ENCODE measurements at regions not wholly inside any gene's neighbourhood (a gene's known extent, or its start where the extent isn't known, plus 50 kb on each side); places are given as distances from the start of the nearest gene placed in this dataset.
"Not testable (repeated sequence)": the region's sequence is repeated elsewhere in the genome, so short reads cannot be mapped to it uniquely, and the experiment has no call there.

DNA sequence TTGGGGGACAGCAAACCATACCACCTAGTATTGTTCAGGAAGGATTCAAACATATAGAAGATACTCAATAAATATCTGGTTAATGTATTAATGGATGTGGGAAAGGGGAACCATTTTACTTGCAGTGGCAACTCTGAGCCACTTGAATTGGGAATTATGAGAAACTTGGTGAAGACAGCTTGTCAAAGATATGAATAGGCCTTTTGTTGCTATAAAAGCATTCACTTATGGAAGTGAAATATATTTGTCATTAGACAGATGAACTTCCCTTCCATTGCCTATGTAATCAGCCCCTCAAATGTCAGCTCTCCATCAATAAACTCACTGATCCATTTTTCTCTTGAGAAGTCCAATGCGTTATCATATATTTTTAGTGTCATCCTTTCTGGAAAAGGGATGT, 56.1 kb downstream of the GPR85 start:
- DNase-seq (ENCODE audit: low read depth): no peak

DNA sequence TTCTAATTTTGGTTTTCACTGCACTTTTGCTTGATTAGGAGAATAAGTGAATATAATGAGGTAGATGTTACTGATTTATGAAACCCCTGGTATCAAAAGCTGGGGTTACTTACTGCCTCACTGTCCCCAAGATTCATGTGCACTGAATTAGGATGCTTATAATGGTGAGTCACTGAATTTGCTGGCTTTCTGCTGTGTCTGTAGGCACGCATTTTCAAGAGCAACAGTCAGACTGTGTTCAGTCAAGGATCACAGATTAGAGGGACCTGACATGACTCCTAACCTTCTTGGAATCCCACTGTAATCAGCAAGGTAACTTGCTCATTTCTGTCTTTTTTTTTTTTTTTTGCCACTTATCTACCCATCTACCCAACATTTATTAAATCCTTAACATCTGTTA, 59.7 kb downstream of the GPR85 start:
- peak; percentile 3 for DNase-seq (ENCODE audit: low read depth)

DNA sequence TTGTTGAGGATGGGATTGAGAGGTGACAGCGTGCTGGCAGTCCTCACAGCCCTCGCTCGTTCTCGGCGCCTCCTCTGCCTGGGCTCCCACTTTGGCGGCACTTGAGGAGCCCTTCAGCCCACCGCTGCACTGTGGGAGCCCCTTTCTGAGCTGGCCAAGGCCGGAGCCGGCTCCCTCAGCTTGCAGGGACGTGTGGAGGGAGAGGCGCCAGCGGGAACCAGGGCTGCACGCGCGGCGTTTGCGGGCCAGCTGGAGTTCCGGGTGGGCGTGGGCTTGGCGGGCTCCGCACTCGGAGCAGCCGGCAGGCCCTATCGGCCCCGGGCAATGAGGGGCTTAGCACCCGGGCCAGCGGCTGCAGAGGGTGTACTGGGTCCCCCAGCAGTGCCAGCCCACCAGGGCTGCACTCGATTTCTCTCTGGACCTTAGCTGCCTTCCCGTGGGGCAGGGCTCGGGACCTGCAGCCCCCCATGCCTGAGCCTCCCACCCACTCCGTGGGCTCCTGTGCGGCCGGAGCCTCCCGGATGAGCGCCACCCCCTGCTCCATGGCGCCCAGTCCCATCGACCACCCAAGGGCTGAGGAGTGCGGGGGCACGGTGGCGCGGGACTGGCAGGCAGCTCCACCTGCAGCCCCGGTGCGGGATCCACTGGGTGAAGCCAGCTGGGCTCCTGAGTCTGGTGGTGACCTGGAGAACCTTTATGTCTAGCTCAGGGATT, 69.3 kb downstream of the GPR85 start:
- DNase-seq (ENCODE audit: low read depth): not testable (repeated sequence)

DNA sequence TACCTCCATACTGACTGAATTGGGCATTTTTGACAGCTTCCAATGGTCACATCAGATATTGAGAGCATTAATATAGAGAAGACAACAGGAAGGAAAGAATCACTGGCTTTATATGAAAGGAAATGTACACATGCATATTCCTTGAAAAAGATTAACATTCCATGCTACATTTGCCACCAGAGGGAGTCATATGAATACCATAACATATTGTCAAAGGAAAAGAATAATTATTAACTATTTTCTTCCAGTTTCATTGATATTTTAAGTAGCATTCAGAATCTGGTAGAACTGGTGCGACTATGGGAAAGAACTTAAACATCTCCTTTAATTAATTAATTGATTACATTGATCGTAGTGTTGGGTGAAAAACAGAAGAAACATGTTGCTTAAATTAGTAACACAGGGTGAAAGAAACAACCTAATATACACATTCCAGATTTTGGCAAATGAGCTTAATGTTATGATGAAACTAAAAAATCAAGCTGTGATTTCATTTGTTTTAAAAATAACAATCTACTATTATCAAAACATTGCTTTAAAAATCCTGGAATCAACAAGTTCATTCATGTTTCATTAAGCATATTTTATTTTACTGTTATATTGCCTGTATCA, 71.5 kb downstream of the GPR85 start:
- peak; percentile 45 for DNase-seq (ENCODE audit: low read depth)

DNA sequence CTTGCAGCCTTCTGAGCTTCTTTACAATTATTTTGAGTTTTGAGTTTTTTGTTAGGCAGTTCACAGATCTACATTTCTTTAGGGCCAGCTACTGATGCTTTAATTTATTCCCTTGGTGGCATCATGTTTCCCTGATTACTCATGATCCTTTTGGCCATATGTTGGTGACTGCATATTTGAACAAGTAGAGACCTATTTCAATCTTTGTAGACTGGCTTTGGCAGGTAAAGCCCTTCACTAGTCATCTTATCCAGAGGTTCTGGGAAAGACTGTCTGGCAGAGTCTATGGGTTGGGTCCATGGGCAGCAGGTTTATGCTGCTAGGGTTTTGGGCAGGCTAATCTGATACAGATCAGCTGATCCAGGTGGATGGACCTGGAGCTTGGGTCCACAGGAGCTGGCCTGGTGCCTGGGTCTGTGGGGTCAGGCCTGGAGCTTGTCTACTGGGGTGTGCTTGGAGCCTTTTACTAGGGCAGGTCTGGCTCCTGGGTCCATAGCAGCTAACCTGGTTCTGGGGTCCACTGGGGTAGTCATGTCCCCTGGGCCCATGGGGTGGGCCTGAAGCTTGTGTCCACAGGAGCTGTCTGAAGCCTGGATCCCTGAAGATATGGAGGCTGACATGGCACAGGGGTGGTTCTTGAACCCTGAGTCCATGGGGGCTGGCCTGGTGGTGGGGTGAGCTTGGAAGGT, 72.7 kb downstream of the GPR85 start:
- no peak for DNase-seq (ENCODE audit: low read depth)

DNA sequence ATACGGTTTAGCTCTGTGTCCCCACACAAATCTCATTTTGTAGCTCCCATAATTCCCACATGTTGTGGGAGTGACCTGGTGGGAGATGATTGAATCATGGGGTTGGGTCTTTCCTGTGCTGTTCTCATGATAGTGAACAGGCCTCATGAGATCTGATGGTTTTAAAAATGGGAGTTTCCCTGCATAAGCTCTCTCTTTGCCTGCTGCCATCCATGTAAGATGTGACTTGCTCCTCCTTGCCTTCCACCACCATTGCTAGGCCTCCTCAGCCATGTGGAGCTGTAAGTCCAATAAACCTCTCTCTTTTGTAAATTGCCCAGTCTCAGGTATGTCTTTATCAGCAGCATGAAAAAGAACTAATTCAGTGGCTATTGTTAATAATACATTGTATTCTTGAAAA, 73.8 kb downstream of the GPR85 start:
- DNase-seq (ENCODE audit: low read depth): not testable (repeated sequence)

DNA sequence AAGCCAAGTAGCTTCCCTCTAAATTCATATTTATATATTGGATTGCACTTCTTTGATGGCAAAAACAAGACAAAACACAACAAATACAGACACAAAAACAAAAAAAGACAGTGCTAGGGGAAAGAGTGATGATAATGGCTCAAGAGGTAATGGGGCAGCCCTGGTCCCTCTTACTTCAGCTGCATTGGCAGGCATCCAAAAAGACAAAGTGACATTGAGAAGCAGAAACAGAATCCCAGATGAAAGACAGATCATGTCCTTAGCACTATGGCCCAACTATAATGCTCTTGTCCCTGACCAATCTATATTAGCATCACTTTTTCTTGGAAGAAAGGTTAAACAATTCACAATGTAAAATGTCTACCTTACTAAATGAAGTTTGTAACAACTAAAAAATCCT, 76.2 kb downstream of the GPR85 start:
- DNase-seq (ENCODE audit: low read depth): no peak

DNA sequence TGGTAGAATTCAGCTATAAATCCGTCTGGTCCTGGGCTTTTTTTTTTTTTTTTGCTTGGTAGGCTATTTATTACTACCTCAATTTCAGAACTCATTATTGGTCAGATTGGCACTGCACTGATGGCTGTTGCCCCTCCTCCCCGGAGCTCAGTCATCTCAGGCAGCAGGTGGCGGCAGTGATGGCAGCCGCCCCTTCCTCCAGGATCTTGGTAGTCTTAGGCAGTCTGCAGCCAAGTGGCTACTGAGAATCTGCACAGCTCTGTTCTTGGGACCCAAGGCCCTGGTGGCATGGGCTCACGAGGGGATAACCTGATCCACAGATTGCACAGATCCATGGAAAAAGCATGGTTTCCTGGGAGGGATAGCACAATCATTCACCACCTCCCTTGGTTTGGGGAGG, 77.9 kb downstream of the GPR85 start:
- DNase-seq (ENCODE audit: low read depth): no peak

DNA sequence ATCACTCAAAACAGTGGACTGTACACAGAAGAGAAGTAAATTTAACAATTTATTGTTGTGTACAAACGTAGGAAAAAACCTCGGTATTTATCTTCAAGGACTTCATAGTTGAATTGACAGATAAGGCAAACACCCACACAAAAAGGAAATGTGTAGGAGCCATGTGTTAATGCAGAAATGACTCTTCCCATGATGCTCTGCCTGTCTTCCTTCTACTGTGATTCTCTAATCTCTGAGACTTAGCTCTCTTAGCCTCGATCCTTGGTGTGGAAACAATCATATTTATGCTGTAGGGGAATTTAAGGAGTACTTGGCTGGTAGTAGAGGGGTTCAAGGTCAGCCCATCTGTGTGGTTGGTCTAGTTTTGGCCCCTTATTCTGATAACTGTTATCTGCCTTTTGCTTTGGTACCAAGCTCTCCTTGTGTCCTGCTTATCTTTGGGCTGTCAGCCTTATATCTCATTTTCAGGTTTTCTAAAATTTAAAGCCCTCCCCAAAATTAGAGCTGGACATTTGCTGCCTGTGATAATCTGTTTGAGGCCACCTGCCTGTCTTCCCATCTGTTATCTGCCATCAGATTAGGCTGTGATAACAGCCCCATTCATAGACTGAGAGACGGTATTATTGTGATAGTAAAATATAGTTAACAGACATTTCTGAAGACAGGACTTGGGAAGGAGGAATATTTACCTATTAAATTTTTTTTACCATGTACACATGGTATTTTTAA, 81.7 kb downstream of the GPR85 start:
- no peak for DNase-seq (ENCODE audit: low read depth)

DNA sequence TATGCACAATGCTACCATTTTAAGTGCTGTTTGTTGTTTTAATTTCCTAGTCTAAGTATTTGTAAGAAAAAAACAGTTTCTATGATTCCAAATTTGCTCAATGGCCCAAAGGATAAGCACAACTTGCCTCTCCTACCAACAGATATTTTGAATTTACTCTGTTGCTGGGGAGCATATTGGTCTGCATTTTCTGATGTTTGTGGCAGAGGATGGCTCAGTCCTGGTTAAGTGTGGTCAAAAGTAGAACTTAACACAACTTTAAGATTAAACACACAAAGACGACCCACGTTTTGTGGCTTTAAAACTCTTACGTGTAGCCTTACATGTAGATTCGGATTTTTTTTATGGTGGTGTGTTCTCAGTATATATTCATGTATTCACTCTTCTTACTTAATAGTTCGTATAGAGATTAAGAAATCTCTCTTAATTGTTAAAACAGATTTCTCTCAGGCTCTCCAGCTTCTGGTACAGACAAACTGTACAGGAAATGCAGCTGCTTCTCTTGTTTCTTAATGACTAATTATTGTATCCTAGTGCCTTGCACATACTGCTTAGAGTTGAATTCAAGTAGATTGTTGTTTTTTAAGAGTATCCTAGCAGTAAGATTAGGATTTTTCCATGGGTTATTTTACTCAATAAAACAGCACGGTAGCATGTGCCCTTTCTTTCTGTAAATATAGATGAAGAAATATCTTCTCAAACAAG, 86.2 kb downstream of the GPR85 start:
- DNase-seq (ENCODE audit: low read depth): no peak

DNA sequence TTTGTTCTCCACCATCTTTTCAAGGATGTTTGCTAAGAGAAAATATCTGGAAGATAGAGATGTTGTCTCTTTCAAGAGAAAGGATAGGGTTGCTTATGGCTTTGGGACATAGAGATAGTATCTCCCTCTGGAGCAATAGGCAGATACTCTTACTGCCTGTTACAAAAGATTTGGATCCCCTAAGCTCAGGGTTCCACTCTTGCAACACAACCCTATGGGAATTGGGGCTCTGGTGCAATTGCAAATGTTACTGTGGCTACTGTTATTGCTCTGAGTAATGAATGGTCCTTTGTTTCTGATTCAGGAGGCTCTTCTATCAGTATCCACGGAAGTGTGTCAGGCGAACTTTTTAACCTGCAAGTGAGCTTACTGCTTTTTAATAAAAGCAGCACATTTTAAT, 88.8 kb downstream of the GPR85 start:
- DNase-seq (ENCODE audit: low read depth): no peak

DNA sequence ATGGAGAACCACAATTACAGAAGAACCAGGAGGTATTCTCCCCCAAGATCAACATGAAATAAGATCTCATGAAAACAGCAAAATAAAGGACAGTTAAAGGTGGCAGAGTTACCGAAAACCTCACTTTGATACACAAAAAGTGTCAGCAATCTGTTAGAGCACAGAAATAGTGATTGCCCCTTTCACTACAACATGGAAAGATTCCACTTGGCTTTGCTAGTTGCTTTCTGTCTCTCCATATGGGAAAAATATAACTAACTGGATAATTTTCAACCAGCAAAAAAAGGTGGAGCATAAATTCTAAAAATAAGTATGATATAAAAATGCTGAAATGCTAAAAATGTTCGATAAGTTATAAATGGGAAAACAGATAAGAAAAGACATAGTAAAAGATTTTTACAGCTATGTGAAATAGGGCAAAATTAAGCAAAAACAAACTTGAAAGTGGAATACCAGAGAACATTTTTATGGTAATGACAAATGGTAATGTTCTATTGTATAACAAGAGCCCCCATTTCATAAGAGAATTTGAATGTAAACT, 90.2 kb downstream of the GPR85 start:
- DNase-seq (ENCODE audit: low read depth): no peak

DNA sequence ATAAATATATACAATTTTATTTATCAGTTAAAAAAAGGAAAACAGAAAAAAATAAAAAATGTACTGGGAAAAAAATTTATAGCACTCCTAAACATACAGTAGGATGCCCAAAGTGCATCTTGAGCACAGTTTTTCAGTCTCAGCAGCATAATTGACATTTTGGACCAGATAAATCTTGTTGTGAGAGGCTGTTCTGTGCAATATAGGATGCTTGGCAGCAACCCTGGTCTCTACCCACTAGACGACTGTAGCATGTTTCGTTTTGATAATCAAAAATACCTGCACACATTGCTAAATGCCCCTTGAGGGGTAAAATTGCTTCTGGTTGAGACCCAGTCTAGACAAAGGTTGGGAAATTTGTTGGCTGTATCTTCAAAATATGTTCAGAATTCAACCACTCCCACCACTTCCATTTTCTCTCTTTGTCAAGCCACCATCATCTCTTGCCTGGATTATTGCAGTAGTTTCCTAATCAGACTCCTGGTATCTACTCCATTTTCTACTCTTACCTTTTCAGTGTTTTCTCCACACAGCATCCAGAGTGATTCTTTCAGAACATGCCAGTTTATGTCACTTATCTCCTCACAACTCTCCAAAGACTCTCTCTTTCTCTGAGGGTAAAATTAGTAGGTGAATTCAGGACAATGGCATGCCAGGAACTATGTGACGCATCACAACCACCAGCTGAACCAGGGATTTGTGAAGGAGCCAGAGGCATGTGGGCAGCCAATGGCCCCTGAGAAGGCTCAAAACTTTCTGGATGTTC, 91.4 kb downstream of the GPR85 start:
- DNase-seq (ENCODE audit: low read depth): peak; percentile 57

DNA sequence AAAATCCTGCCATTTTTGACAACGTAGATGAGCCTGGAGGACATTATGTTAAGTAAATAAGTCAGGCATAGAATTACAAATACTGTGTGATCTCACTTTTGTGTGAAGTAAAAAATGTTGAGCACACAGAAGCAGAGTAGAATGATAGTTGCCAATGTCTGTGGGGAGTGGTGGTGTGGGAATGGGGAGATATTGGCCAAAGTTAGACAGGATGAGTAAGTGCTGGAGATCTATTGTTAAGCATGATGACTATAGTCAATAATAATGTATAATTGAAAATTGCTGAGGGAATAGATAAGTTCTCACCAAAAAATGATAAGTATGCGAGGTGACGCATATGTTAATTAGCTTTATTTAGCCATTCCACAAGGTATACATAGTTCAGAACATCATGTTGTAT, 92.0 kb downstream of the GPR85 start:
- peak; percentile 23 for DNase-seq (ENCODE audit: low read depth)

DNA sequence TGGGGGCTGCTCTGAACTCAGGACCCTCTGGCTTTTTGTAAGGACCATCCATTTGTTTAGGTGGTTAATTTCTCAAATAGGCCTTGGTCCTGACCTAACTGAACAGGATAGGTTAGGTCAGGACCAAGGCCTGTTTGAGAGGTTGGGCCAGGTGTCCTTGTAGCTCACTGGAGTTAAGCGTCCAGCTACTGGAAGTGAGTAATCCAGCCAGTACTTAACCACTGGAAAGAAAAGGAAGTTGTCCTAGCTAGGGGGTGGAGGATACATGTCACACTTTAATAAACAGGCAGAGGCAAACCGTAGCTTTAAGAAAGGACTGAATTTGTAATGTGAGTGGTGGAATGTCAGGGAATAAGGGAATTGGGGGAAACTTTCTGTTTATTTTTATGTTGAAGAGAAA, 96.0 kb downstream of the GPR85 start:
- peak; percentile 71 for DNase-seq (ENCODE audit: low read depth)

DNA sequence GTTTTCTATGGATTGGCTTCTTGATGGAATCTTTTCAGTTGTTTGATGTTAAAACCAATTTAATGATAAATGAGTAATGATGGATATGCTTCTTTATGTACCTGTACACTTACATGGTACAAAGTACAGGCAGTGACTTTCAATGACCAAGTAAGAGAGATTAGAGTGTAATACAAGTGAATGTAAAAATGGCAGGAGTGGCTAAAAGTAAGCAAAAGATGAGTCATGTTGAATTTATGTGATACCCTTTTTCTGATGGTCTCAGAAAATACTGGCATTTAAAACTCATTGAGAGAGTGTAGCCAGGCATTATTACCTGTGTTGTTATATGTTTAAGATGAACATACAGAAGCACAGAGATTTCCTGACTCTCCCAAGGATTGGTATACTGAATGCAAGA, 97.1 kb downstream of the GPR85 start:
- DNase-seq (ENCODE audit: low read depth): peak; percentile 38

DNA sequence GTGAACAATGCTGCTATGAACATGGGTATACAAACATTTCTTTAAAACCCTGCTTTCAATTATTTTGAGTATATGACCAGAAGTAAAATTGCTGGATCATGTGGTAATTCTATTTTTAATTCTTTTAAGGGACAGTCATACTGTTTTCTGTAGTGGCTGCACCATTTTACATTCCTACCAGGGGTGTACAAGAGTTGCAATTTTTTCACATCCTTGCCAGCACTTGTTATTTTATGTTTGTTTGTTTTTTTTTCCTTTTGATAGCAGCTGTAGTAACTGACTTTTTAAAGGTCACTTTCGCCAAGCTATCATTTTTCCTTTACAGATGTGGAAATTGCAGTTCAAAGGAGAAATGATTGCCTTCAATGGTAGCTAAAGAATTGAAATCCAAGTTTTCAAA, 99.5 kb downstream of the GPR85 start:
- DNase-seq (ENCODE audit: low read depth): no peak

DNA sequence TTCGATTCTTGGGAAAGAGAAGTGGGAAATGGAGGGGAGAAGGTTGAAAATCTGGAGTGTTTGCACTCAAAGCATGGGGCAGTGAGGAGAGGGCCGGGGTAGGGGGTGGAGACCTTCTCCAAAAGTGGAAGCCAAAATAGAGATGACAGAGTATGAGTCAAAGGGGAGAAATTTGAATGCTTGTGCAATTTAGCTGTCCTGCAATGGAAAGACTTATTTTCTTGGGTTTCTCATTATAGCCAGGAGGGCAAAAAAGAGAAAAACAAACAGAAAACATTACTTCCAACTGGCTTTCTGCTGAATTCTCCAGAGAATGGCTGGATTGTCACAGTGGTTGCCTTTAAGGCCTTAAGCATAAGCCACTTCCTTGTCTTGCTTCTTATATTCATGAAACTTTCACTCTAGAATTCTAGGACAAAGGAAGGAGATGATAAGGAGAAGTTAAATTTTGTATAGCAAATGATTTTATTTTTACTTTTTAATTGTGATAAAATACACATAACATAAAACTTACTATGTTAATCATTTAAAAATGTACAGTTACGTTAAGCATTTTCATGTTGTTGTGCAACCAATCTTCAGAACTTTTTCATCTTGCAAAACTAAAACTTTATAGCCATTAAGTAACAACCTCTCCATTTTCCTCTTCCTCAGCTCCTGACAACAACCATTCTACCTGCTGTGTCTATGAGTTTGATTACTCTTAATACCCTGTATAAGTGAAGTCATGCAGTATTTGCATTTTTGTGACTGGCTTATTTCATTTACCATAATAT, 100.2 kb downstream of the GPR85 start:
- DNase-seq (ENCODE audit: low read depth): peak; percentile 69

DNA sequence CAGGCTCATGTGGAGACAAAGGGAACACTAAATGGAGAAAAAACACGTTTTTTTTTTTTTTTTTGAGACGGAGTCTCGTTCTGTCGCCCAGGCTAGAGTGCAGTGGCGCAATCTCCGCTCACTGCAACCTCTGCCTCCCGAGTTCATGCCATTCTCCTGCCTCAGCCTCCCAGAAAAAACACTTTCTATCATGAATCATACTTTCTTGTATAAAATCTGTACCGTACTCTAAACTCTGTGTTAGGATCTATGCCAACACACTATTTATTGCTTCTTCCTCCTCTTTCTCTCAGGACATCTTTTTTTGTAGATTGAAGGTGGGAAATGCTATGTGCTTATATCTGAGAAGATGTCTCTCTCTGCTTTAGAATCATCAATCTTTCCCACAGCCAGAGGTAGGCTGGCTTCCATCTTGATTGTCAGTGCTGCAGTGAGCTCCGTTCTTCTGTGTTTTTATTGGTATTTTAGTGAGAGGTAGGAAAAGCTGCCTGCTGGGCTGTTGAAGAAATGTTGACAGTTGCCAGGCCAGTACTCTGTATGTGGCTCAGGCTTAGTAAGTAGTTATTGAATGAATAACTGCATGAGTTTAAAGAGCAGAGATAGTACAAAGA, 101.1 kb downstream of the GPR85 start:
- peak; percentile 78 for DNase-seq (ENCODE audit: low read depth)
